ENCODE measurements at regions not wholly inside any gene's neighbourhood (a gene's known extent, or its start where the extent isn't known, plus 50 kb on each side); places are given as distances from the start of the nearest gene placed in this dataset.

GRCh38 chr18:47317824-47318508 lies 66.5 kb upstream of the SKOR2 start:
- H3K27ac ChIP-seq, result no peak overlapping the region
- POLR2A ChIA-PET, result no interaction called here
- WGBS (ENCODE audit: missing lambda C conversion rate), result 15% methylated on average over 1 of the region's 1 CpG

GRCh38 chr18:47316924-47317323 lies 65.5 kb upstream of the SKOR2 start:
- TF ChIP-seq SMC3 (IDR thresholded peaks at IDR 0.05) (no peak), EHMT2 (IDR thresholded peaks at IDR 0.05; ENCODE audit: low read depth) (no peak), SREBF2 (IDR thresholded peaks at IDR 0.05) (no peak), HOXB5 (CRISPR knock-in tag; IDR thresholded peaks at IDR 0.05) (no peak), CEBPB (IDR thresholded peaks at IDR 0.05) (no peak), RNF2 (IDR thresholded peaks at IDR 0.05; ENCODE audit: borderline replicate concordance, low read depth) (no peak), E2F6 (IDR thresholded peaks at IDR 0.05; ENCODE audit: borderline replicate concordance, low read depth) (no peak)
- no peak for DNase-seq (ENCODE audit: low read depth in 1 of 2, low spot score in 1 of 2)
- no peak for FAIRE-seq
- H3K27ac ChIP-seq, result no peak overlapping the region
- no peak for ATAC-seq
- no peaks in the 10 kb centered on the region for H3K9me3 ChIP-seq
- no peak overlapping the region for H3K4me2 ChIP-seq
- ChIA-PET CTCF (no interaction called here), POLR2A (no interaction called here)
- H3K4me1 ChIP-seq, result no peaks in the 10 kb centered on the region
- H3K4me3 ChIP-seq, result no peak overlapping the region
- WGBS (ENCODE audit: missing lambda C conversion rate), result 0% methylated on average over 2 of the region's 4 CpGs

More at GRCh38 chr18:47317824-47318508, 66.5 kb upstream of the SKOR2 start:
- DNase-seq (ENCODE audit: low read depth in 1 of 2, low spot score in 1 of 2) (no peak), ATAC-seq (no peak), FAIRE-seq (no peak)
- no peaks in the 10 kb centered on the region for H3K4me1 ChIP-seq
- CTCF ChIA-PET, result interaction anchor here (0.5 kb wide), 1 partner anchor 225 kb away, joined by 3 read pairs; no protein-coding TSS in a partner anchor
- TF ChIP-seq BCL3 (IDR thresholded peaks at IDR 0.05) (no peak), CTCF (IDR thresholded peaks at IDR 0.05) (no peak), SREBF2 (IDR thresholded peaks at IDR 0.05) (no peak), EHF (CRISPR knock-in tag; IDR thresholded peaks at IDR 0.05) (no peak), HDAC2 (IDR thresholded peaks at IDR 0.05) (no peak), MYC (IDR thresholded peaks at IDR 0.05; ENCODE audit: borderline replicate concordance, low read length) (no peak), FOSB (CRISPR knock-in tag; IDR thresholded peaks at IDR 0.05) (no peak), NFE2L2 (conservative IDR thresholded peaks at IDR 0.05; ENCODE audit: low read length) (no peak), NPAS2 (CRISPR knock-in tag; IDR thresholded peaks at IDR 0.05; ENCODE audit: borderline replicate concordance) (no peak), JUN (IDR thresholded peaks at IDR 0.05) (no peak), USF2 (IDR thresholded peaks at IDR 0.05) (no peak), CBX8 (IDR thresholded peaks at IDR 0.05) (no peak), ZFP36 (IDR thresholded peaks at IDR 0.05; ENCODE audit: borderline replicate concordance, partially characterized antibody) (no peak), EP300 (IDR thresholded peaks at IDR 0.05) (no peak), TFCP2L1 (CRISPR knock-in tag; IDR thresholded peaks at IDR 0.05) (no peak), ZC3H11A (IDR thresholded peaks at IDR 0.05) (no peak), JUNB (IDR thresholded peaks at IDR 0.05) (no peak), POLR2A (IDR thresholded peaks at IDR 0.05; ENCODE audit: low read length) (no peak), PBX3 (IDR thresholded peaks at IDR 0.05) (no peak)
- H3K4me3 ChIP-seq, result no peak overlapping the region
- H3K4me2 ChIP-seq, result no peak overlapping the region
- H3K9me3 ChIP-seq, result no peaks in the 10 kb centered on the region

Measured in A549 (cell line).